ENCODE measurements at regions not wholly inside any gene's neighbourhood (a gene's known extent, or its start where the extent isn't known, plus 50 kb on each side); places are given as distances from the start of the nearest gene placed in this dataset.

DNA sequence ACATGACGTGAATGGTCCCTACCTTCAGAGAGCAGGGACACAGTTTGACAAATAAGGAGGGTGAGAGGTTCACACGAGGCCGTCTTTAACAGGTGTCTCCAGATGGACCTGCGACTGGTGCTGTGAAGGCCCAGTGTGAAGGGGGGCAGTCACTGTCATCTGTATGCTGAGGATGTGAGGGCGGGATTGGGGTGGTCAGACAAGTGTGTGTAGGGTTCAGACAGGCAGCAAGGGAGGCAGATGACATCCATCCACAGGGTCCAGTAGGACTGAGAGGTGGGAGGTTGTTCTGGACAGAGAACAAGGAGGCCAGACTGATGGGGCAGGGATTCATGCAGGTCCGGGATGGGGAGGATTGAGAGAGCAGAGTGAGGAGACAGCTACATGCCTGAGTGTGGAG, 232.6 kb upstream of the GPR26 start:
- TF ChIP-seq, protein P1, sequence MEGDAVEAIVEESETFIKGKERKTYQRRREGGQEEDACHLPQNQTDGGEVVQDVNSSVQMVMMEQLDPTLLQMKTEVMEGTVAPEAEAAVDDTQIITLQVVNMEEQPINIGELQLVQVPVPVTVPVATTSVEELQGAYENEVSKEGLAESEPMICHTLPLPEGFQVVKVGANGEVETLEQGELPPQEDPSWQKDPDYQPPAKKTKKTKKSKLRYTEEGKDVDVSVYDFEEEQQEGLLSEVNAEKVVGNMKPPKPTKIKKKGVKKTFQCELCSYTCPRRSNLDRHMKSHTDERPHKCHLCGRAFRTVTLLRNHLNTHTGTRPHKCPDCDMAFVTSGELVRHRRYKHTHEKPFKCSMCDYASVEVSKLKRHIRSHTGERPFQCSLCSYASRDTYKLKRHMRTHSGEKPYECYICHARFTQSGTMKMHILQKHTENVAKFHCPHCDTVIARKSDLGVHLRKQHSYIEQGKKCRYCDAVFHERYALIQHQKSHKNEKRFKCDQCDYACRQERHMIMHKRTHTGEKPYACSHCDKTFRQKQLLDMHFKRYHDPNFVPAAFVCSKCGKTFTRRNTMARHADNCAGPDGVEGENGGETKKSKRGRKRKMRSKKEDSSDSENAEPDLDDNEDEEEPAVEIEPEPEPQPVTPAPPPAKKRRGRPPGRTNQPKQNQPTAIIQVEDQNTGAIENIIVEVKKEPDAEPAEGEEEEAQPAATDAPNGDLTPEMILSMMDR (IDR thresholded peaks at IDR 0.05) = no peak
- Mint-ChIP-seq H3K27ac (peak overlapping the region in 2 of 7 donors; percentile 16 to 48), H3K36me3 (no peaks in the 10 kb centered on the region), H3K4me3 (no peak overlapping the region), H3K27me3 (ENCODE audit: low read depth in 3 of 3) (peaks cover 7 to 33% (median 9%) of the 10 kb centered on the region in 3 donors), H3K9me3 (peaks cover 0 to 20% (median 7%) of the 10 kb centered on the region in 7 donors), H3K4me1 (peaks cover 6% of the 10 kb centered on the region)
- Histone ChIP-seq H3K4me2 (replicated peaks; ENCODE audit: extremely low read depth, low read length, poor library complexity, severe bottlenecking) (no peak overlapping the region), H3K4me1 (ENCODE audit: control insufficient read depth in 1 of 2, insufficient read depth in 2 of 2, low read length in 2 of 2) (no peaks in the 10 kb centered on the region), H4K20me1 (ENCODE audit: insufficient read depth, low read length) (no peaks in the 10 kb centered on the region), H3K27ac (ENCODE audit: low read depth in 1 of 2, low read length in 2 of 2) (no peak overlapping the region), H3K36me3 (replicated peaks in 1 of 2; ENCODE audit: control insufficient read depth in 1 of 2, insufficient read depth in 2 of 2, low read length in 2 of 2) (no peaks in the 10 kb centered on the region), H2AFZ (ENCODE audit: insufficient read depth, low read depth, low read length, poor library complexity, severe bottlenecking) (no peak overlapping the region), H3K27me3 (ENCODE audit: control insufficient read depth in 2 of 2, insufficient read depth in 2 of 2, low read length in 2 of 2) (peaks cover 3 to 4% of the 10 kb centered on the region in 2 donors), H3K4me3 (replicated peaks in 1 of 3; ENCODE audit: low read depth in 2 of 3, low read length in 3 of 3) (no peak overlapping the region), H3K9ac (ENCODE audit: insufficient read depth, low read length, poor library complexity, severe bottlenecking) (no peak overlapping the region), H3K79me2 (ENCODE audit: insufficient read depth, low read length) (no peaks in the 10 kb centered on the region), H3K9me3 (replicated peaks in 1 of 2; ENCODE audit: control insufficient read depth in 1 of 2, insufficient read depth in 1 of 2, low read length in 2 of 2) (no peaks in the 10 kb centered on the region)
- WGBS (ENCODE audit: insufficient coverage) = 90% methylated on average over 4 of the region's 6 CpGs
- intact Hi-C loops (cut with micrococcal nuclease) = no loop called here
- no peak for DNase-seq

DNA sequence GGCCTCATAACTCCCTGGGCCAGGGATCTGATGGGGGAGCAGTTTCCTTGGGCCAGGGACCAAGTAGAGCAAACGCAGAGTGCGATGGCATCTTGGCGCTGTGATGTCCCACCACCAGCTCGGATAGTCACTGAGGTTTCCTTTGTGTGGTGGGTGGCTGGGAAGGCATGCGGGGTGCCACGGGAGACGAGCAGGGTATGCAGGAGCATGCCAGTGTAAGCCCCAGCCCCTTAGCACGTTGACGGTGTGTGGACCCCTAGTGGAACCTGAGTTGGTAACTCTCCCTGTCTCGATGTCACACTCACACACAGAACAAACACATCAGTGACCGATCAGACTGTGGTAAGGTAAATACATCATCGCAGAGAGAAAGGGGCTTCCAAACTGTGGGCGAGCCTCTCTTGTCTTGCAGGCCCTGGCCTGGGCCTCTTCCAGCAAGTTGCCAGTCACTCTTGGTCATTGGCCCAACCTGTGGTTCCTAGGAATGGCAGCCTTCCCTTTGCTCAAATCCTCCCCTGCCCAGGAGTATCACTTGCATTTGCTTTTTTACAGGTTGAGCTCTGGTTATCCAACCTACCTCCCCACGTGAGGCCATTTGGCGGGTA, 231.6 kb upstream of the GPR26 start:
- Histone ChIP-seq H3K4me2 (replicated peaks; ENCODE audit: extremely low read depth, low read length, poor library complexity, severe bottlenecking) (no peak overlapping the region), H3K4me3 (replicated peaks in 1 of 3; ENCODE audit: low read depth in 2 of 3, low read length in 3 of 3) (no peak overlapping the region), H2AFZ (ENCODE audit: insufficient read depth, low read depth, low read length, poor library complexity, severe bottlenecking) (no peak overlapping the region), H3K9ac (ENCODE audit: insufficient read depth, low read length, poor library complexity, severe bottlenecking) (no peak overlapping the region), H3K27ac (ENCODE audit: low read depth in 1 of 2, low read length in 2 of 2) (no peak overlapping the region), H4K20me1 (ENCODE audit: insufficient read depth, low read length) (no peaks in the 10 kb centered on the region), H3K36me3 (replicated peaks in 1 of 2; ENCODE audit: control insufficient read depth in 1 of 2, insufficient read depth in 2 of 2, low read length in 2 of 2) (no peaks in the 10 kb centered on the region), H3K9me3 (replicated peaks in 1 of 2; ENCODE audit: control insufficient read depth in 1 of 2, insufficient read depth in 1 of 2, low read length in 2 of 2) (no peaks in the 10 kb centered on the region), H3K79me2 (ENCODE audit: insufficient read depth, low read length) (no peaks in the 10 kb centered on the region), H3K27me3 (ENCODE audit: control insufficient read depth in 2 of 2, insufficient read depth in 2 of 2, low read length in 2 of 2) (peaks cover 3 to 4% of the 10 kb centered on the region in 2 donors), H3K4me1 (ENCODE audit: control insufficient read depth in 1 of 2, insufficient read depth in 2 of 2, low read length in 2 of 2) (no peaks in the 10 kb centered on the region)
- no peak for DNase-seq
- Mint-ChIP-seq H3K27ac (no peak overlapping the region), H3K4me1 (peaks cover 6% of the 10 kb centered on the region), H3K27me3 (ENCODE audit: low read depth in 3 of 3) (peaks cover 7 to 36% (median 10%) of the 10 kb centered on the region in 3 donors), H3K36me3 (no peaks in the 10 kb centered on the region), H3K9me3 (peaks cover 0 to 20% (median 7%) of the 10 kb centered on the region in 7 donors), H3K4me3 (no peak overlapping the region)
- intact Hi-C loops (cut with micrococcal nuclease) = no loop called here
- TF ChIP-seq, protein P1 (IDR thresholded peaks at IDR 0.05) = no peak
- WGBS (ENCODE audit: insufficient coverage) = 92% methylated on average over 9 of the region's 15 CpGs
